Activated CD4-positive, alpha-beta T cell treated with anti-CD3 and anti-CD28 coated beads, Interleukin-2, Interleukin-4, amounts not matched to agents 100 ng/mL and 50 ng/mL, durations not matched to agents 16 hours and 8 hours (primary cell): ENCODE measurements at regions not wholly inside any gene's neighbourhood (a gene's known extent, or its start where the extent isn't known, plus 50 kb on each side); places are given as distances from the start of the nearest gene placed in this dataset.

Source experiments
- DNase-seq: peaks from one replicate; pipeline ENCODE4 v3.0.0-alpha.2; 2020; ENCODE audit warnings: low spot score

DNA sequence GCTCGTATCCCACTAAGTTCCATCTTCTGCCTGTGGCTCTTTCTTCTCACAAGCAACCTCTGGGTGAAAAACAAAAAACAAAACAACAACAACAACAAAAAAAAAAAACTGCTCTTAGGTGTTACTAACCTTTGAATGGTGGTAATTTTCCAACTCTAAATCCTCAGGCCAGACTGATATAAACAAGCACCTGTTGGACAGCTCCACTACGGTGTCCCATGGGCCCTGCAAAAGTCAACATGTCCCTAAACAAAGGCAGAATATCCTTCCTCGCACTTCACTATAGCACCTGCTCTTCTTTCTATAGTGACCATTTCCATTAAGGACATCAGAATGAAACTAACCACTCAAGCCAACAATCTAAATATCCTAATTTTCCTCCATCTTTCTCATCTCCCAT lies 54.6 kb upstream of the PARM1 start:
- no peak for DNase-seq

DNA sequence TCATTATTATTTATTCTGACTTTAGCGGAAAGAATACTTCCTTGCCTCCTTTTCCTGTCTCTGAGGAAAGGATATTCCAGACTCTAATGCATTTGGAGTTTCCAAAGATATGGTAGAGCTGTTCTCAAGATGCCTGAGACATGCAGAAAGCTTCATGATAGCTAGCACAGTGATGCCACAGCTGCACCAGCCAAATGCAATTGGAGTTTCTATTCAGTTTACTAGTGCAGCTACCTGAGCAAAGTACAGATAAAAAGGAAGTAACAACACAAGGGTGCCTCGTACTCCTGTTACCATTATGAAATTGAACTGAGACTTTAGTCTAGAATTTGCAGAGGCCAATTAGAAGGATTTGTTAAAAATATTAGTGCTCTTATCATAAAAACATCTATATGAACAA lies 57.5 kb upstream of the PARM1 start:
- DNase-seq: no peak

DNA sequence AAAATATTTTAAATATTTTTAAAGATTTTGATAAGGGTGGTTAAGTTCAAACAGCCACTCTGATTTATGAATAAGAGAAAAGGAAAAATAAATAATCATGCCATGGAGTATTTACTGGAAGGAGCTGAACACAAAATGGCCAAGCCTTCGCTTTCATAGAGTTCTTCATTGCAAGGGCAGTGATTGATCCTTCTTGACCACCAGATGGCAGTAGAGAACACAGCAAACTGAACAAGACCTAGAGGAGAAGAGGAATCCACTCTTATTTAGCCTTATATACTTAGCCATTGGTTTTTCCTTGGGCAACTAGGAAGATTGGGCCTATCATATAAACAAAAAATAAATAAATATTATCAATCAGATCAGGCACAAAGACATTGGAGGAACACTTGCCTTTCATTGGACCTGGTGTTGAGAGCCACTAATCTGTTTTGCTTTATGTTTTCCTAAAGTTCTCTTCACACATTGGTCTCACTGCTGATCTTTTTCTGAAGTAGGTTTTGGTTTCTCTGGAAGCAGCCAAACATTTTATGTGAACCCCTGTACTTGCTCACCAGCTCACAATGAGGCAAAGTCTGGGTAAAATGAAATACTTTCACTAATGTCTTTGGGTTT lies 58.1 kb upstream of the PARM1 start:
- peak; percentile 63 for DNase-seq

DNA sequence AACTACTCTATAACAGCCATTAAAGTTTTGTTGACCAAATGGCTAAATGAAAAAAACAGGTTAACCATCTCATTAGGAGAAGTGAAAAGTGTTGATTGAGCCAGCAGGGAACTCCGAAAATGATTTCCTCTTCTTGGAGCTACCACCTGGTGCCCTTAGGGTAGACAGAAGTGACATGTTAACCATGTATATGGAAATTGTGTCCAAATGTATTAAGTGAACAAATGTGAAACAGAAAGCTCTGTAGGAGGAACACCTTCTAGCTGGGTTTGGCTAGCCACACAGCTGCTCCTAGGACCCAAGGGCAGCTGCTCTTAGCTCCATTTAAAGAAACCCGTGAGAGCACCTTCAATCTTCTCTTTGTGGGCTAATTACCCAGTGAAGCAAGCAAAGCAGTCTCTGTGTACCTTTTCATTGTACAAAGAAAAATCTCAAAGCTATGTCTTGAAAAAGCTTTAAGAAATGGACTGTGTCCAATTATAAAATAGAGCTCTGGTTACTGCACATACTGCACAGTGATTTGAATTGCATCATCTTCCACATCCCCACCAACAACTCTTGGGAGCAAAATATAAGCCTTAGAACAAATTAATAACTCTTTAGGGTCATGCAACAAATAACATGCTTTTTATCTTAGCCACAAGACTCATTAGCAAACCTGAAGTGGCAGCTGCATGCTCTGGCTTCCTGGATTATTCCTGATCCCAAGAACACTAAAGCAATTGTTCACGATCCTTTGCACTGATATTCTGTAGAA lies 59.2 kb upstream of the PARM1 start:
- DNase-seq: no peak

DNA sequence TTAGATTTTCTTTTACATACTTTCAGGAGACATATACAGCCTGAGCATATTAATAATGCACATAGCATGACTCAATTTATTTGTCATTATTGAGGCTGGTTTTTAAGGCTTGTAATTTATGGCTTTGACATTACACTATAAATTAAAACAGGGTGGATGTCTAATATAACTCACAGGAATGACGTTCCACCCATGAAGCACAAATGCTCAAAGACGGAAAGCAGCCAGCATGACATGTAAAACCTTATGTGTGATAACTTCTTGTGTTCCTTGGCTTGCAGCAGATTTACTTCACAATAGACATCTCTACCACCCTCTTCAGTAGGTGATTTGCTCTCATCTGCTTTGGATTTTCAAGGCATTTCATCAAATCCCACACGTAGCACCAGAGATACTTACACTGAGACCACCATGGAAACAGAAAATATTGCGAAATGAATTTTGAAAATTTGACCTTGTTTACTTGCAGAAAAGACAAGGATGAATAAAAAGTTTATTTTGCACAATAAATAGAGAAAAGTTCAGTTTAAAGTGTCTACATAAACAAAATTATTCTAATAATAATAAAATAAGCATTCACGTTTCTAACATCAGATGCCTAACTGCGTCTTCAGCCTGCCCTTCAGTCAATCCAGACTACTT lies 64.7 kb upstream of the BTC start:
- DNase-seq: no peak

DNA sequence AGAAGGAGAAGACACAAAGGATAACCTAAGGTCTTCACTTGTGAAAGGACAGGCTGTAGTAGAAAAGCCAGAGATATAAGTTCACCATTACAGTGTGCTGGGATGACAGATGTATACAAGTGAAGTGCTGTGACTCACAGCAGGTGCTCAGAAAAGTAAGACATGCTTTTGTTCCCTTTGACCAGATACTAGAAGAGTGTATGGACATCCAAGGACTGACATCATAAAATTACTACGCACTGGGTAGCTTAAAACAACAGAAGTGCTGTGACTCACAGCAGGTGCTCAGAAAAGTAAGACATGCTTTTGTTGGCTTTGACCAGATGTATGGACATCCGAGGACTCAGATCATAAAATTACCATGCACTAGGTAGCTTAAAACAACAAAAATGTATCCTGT lies 61.6 kb upstream of the BTC start:
- DNase-seq: no peak

DNA sequence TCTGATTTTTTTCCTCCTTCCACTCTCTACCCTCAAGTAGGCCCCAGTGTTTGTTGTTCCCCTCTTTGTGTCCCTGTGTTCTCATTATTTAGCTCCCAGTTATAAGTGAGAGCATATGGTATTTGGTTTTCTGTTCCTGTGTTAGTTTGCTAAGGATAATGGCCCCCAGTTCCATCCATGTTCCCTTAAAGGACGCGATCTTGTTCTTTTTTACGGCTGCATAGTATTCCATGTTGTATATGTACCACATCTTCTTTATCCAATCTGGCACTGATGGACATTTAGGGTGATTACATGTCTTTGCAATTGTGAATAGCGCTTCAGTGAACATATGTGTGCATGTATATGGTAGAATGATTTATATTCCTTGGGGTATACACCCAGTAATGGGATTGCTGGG lies 54.5 kb upstream of the BTC start:
- DNase-seq: no peak

DNA sequence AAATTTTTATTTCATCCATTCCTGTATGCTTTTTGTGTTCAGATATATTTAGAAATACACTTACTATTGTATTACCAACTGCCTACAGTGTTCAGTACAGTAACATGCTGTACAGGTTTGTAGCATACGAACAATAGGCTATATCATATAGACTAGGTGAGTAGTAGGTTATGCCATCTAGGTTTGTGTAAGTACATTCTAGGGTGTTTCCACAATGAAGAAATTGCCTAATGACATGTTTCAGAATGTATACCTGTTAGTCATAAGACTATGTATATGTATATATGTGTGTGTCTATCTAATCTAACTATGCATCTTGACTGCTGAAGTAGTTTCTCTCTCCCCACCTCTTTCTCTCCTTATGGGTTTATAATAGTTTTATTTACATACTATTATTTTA lies 51.5 kb upstream of the BTC start:
- DNase-seq: no peak
